ENCODE measurements at regions not wholly inside any gene's neighbourhood (a gene's known extent, or its start where the extent isn't known, plus 50 kb on each side); places are given as distances from the start of the nearest gene placed in this dataset.

GRCh38 chrX:139141370-139141769, 389.2 kb upstream of the F9 start:
- Histone ChIP-seq H3K27ac (ENCODE audit: low read length) (no peak overlapping the region), H3K4me1 (ENCODE audit: control insufficient read depth, insufficient read depth, low read length) (no peaks in the 10 kb centered on the region), H3K4me3 (ENCODE audit: low read length) (no peak overlapping the region), H3K27me3 (ENCODE audit: control insufficient read depth, insufficient read depth, low read length) (peaks cover 6% of the 10 kb centered on the region), H3K9me3 (replicated peaks; ENCODE audit: control insufficient read depth, low read depth, low read length) (no peaks in the 10 kb centered on the region), H3K36me3 (ENCODE audit: control insufficient read depth, insufficient read depth, low read length) (no peaks in the 10 kb centered on the region)
- DNase-seq = no peak
- WGBS (ENCODE audit: insufficient coverage) = no CpG with 5 or more reads among the region's 3 CpGs

GRCh38 chrX:139134316-139134715, 396.2 kb upstream of the F9 start:
- WGBS (ENCODE audit: insufficient coverage) = 44% methylated on average over 3 of the region's 5 CpGs
- H3K27me3 ChIP-seq (ENCODE audit: control insufficient read depth, insufficient read depth, low read length) = no peaks in the 10 kb centered on the region
- no peak for DNase-seq

GRCh38 chrX:139126493-139126892, 404.0 kb upstream of the F9 start:
- H3K4me3 ChIP-seq (ENCODE audit: low read length) = no peak overlapping the region
- no peaks in the 10 kb centered on the region for H3K4me1 ChIP-seq (ENCODE audit: control insufficient read depth, insufficient read depth, low read length)
- 20% methylated on average over 2 of the region's 2 CpGs for WGBS (ENCODE audit: insufficient coverage)
- peaks cover 2% of the 10 kb centered on the region for H3K27me3 ChIP-seq (ENCODE audit: control insufficient read depth, insufficient read depth, low read length)
- peak; percentile 5 for DNase-seq
- H3K36me3 ChIP-seq (ENCODE audit: control insufficient read depth, insufficient read depth, low read length) = no peaks in the 10 kb centered on the region
- H3K9me3 ChIP-seq (replicated peaks; ENCODE audit: control insufficient read depth, low read depth, low read length) = no peaks in the 10 kb centered on the region
- no peak overlapping the region for H3K27ac ChIP-seq (ENCODE audit: low read length)

More at GRCh38 chrX:139134316-139134715, 396.2 kb upstream of the F9 start:
- no peaks in the 10 kb centered on the region for H3K9me3 ChIP-seq (replicated peaks; ENCODE audit: control insufficient read depth, low read depth, low read length)
- H3K4me1 ChIP-seq (ENCODE audit: control insufficient read depth, insufficient read depth, low read length) = no peaks in the 10 kb centered on the region
- no peak overlapping the region for H3K4me3 ChIP-seq (ENCODE audit: low read length)
- no peak overlapping the region for H3K27ac ChIP-seq (ENCODE audit: low read length)
- no peaks in the 10 kb centered on the region for H3K36me3 ChIP-seq (ENCODE audit: control insufficient read depth, insufficient read depth, low read length)

GRCh38 chrX:139125916-139126315, 404.6 kb upstream of the F9 start:
- Histone ChIP-seq H3K9me3 (replicated peaks; ENCODE audit: control insufficient read depth, low read depth, low read length) (no peaks in the 10 kb centered on the region), H3K36me3 (ENCODE audit: control insufficient read depth, insufficient read depth, low read length) (no peaks in the 10 kb centered on the region), H3K4me1 (ENCODE audit: control insufficient read depth, insufficient read depth, low read length) (no peaks in the 10 kb centered on the region), H3K27ac (ENCODE audit: low read length) (no peak overlapping the region), H3K4me3 (ENCODE audit: low read length) (no peak overlapping the region), H3K27me3 (ENCODE audit: control insufficient read depth, insufficient read depth, low read length) (peaks cover 2% of the 10 kb centered on the region)
- 88% methylated on average over 1 of the region's 3 CpGs for WGBS (ENCODE audit: insufficient coverage)
- no peak for DNase-seq

GRCh38 chrX:139121616-139122286, 408.8 kb upstream of the F9 start:
- Histone ChIP-seq H3K27ac (ENCODE audit: low read length) (no peak overlapping the region), H3K4me3 (ENCODE audit: low read length) (no peak overlapping the region), H3K9me3 (replicated peaks; ENCODE audit: control insufficient read depth, low read depth, low read length) (no peaks in the 10 kb centered on the region), H3K27me3 (ENCODE audit: control insufficient read depth, insufficient read depth, low read length) (peaks cover 7% of the 10 kb centered on the region), H3K4me1 (ENCODE audit: control insufficient read depth, insufficient read depth, low read length) (no peaks in the 10 kb centered on the region), H3K36me3 (ENCODE audit: control insufficient read depth, insufficient read depth, low read length) (no peaks in the 10 kb centered on the region)
- no peak for DNase-seq
- WGBS (ENCODE audit: insufficient coverage) = 56% methylated on average over 3 of the region's 4 CpGs

- WGBS (ENCODE audit: insufficient coverage) = no CpG with 5 or more reads among the region's 5 CpGs
- no peak for DNase-seq
- no peaks in the 10 kb centered on the region for H3K4me1 ChIP-seq (ENCODE audit: control insufficient read depth, insufficient read depth, low read length)
- H3K27ac ChIP-seq (ENCODE audit: low read length) = no peak overlapping the region
- no peaks in the 10 kb centered on the region for H3K9me3 ChIP-seq (replicated peaks; ENCODE audit: control insufficient read depth, low read depth, low read length)
- no peaks in the 10 kb centered on the region for H3K36me3 ChIP-seq (ENCODE audit: control insufficient read depth, insufficient read depth, low read length)
- H3K27me3 ChIP-seq (ENCODE audit: control insufficient read depth, insufficient read depth, low read length) = peaks cover 7% of the 10 kb centered on the region
- H3K4me3 ChIP-seq (ENCODE audit: low read length) = no peak overlapping the region
These were observed 409.2 kb upstream of the FGF13 start for GRCh38 chrX:139120760-139121159.

GRCh38 chrX:139113708-139114107, 402.2 kb upstream of the FGF13 start:
- H3K4me3 ChIP-seq (ENCODE audit: low read length) = no peak overlapping the region
- H3K27ac ChIP-seq (ENCODE audit: low read length) = no peak overlapping the region
- peaks cover 2% of the 10 kb centered on the region for H3K27me3 ChIP-seq (ENCODE audit: control insufficient read depth, insufficient read depth, low read length)
- no peaks in the 10 kb centered on the region for H3K36me3 ChIP-seq (ENCODE audit: control insufficient read depth, insufficient read depth, low read length)
- H3K4me1 ChIP-seq (ENCODE audit: control insufficient read depth, insufficient read depth, low read length) = no peaks in the 10 kb centered on the region
- WGBS (ENCODE audit: insufficient coverage) = 60% methylated on average over 2 of the region's 6 CpGs
- no peaks in the 10 kb centered on the region for H3K9me3 ChIP-seq (replicated peaks; ENCODE audit: control insufficient read depth, low read depth, low read length)
- peak; percentile 7 for DNase-seq

GRCh38 chrX:139112432-139112831, 400.9 kb upstream of the FGF13 start:
- 88% methylated on average over 1 of the region's 2 CpGs for WGBS (ENCODE audit: insufficient coverage)
- no peak overlapping the region for H3K27ac ChIP-seq (ENCODE audit: low read length)

GRCh38 chrX:139106069-139106468, 394.6 kb upstream of the FGF13 start:
- Histone ChIP-seq H3K9me3 (replicated peaks; ENCODE audit: control insufficient read depth, low read depth, low read length) (no peaks in the 10 kb centered on the region), H3K27me3 (ENCODE audit: control insufficient read depth, insufficient read depth, low read length) (peaks cover 2% of the 10 kb centered on the region), H3K4me3 (ENCODE audit: low read length) (no peak overlapping the region), H3K27ac (ENCODE audit: low read length) (no peak overlapping the region), H3K36me3 (ENCODE audit: control insufficient read depth, insufficient read depth, low read length) (no peaks in the 10 kb centered on the region), H3K4me1 (ENCODE audit: control insufficient read depth, insufficient read depth, low read length) (no peaks in the 10 kb centered on the region)
- DNase-seq = peak; percentile 10
- WGBS (ENCODE audit: insufficient coverage) = 42% methylated on average over 2 of the region's 2 CpGs

More at GRCh38 chrX:139112432-139112831, 400.9 kb upstream of the FGF13 start:
- H3K4me3 ChIP-seq (ENCODE audit: low read length) = no peak overlapping the region
- peak; percentile 26 for DNase-seq
- H3K9me3 ChIP-seq (replicated peaks; ENCODE audit: control insufficient read depth, low read depth, low read length) = no peaks in the 10 kb centered on the region
- no peaks in the 10 kb centered on the region for H3K36me3 ChIP-seq (ENCODE audit: control insufficient read depth, insufficient read depth, low read length)
- H3K4me1 ChIP-seq (ENCODE audit: control insufficient read depth, insufficient read depth, low read length) = no peaks in the 10 kb centered on the region
- peaks cover 2% of the 10 kb centered on the region for H3K27me3 ChIP-seq (ENCODE audit: control insufficient read depth, insufficient read depth, low read length)

GRCh38 chrX:139094671-139095592, 383.4 kb upstream of the FGF13 start:
- 75% methylated on average over 1 of the region's 6 CpGs for WGBS (ENCODE audit: insufficient coverage)
- no peaks in the 10 kb centered on the region for H3K4me1 ChIP-seq (ENCODE audit: control insufficient read depth, insufficient read depth, low read length)
- DNase-seq = no peak
- no peak overlapping the region for H3K4me3 ChIP-seq (ENCODE audit: low read length)
- no peaks in the 10 kb centered on the region for H3K36me3 ChIP-seq (ENCODE audit: control insufficient read depth, insufficient read depth, low read length)
- H3K27me3 ChIP-seq (ENCODE audit: control insufficient read depth, insufficient read depth, low read length) = peaks cover 5% of the 10 kb centered on the region
- no peaks in the 10 kb centered on the region for H3K9me3 ChIP-seq (replicated peaks; ENCODE audit: control insufficient read depth, low read depth, low read length)
- H3K27ac ChIP-seq (ENCODE audit: low read length) = no peak overlapping the region

Data from muscle of leg (tissue), 3 donors.